ENCODE measurements at regions not wholly inside any gene's neighbourhood (a gene's known extent, or its start where the extent isn't known, plus 50 kb on each side); places are given as distances from the start of the nearest gene placed in this dataset.

- H3K4me1 ChIP-seq (ENCODE audit: control insufficient read depth, insufficient read depth, low read length) = no peaks in the 10 kb centered on the region
- H3K9ac ChIP-seq (ENCODE audit: low read length) = no peak overlapping the region
- H3K9me3 ChIP-seq (ENCODE audit: control insufficient read depth, insufficient read depth, low read depth, low read length) = no peaks in the 10 kb centered on the region
- H3K4me3 ChIP-seq (ENCODE audit: low read depth, low read length) = no peak overlapping the region
- no peaks in the 10 kb centered on the region for H3K27me3 ChIP-seq (ENCODE audit: control insufficient read depth, insufficient read depth, low read length)
- no peak overlapping the region for H3K27ac ChIP-seq (ENCODE audit: low read depth, low read length)
- no peaks in the 10 kb centered on the region for H3K36me3 ChIP-seq (ENCODE audit: control insufficient read depth, insufficient read depth, low read length)
Observed at GRCh38 chr18:60891936-60892335, 441.3 kb upstream of the CDH20 start.

- Histone ChIP-seq H3K27me3 (ENCODE audit: control insufficient read depth, insufficient read depth, low read length) (no peaks in the 10 kb centered on the region), H3K4me3 (ENCODE audit: low read depth, low read length) (no peak overlapping the region), H3K9ac (ENCODE audit: low read length) (no peak overlapping the region), H3K9me3 (ENCODE audit: control insufficient read depth, insufficient read depth, low read depth, low read length) (no peaks in the 10 kb centered on the region), H3K27ac (ENCODE audit: low read depth, low read length) (no peak overlapping the region), H3K4me1 (ENCODE audit: control insufficient read depth, insufficient read depth, low read length) (no peaks in the 10 kb centered on the region), H3K36me3 (ENCODE audit: control insufficient read depth, insufficient read depth, low read length) (no peaks in the 10 kb centered on the region)
Observed at GRCh38 chr18:60892441-60892840, 440.8 kb upstream of the CDH20 start.

GRCh38 chr18:60892855-60893254 is 440.4 kb upstream of the CDH20 start:
- Histone ChIP-seq H3K9ac (ENCODE audit: low read length) (no peak overlapping the region), H3K36me3 (ENCODE audit: control insufficient read depth, insufficient read depth, low read length) (no peaks in the 10 kb centered on the region), H3K27ac (ENCODE audit: low read depth, low read length) (no peak overlapping the region), H3K9me3 (ENCODE audit: control insufficient read depth, insufficient read depth, low read depth, low read length) (no peaks in the 10 kb centered on the region), H3K4me1 (ENCODE audit: control insufficient read depth, insufficient read depth, low read length) (no peaks in the 10 kb centered on the region), H3K4me3 (ENCODE audit: low read depth, low read length) (no peak overlapping the region), H3K27me3 (ENCODE audit: control insufficient read depth, insufficient read depth, low read length) (no peaks in the 10 kb centered on the region)

GRCh38 chr18:60893355-60894097 is 439.7 kb upstream of the CDH20 start:
- Histone ChIP-seq H3K9me3 (ENCODE audit: control insufficient read depth, insufficient read depth, low read depth, low read length) (no peaks in the 10 kb centered on the region), H3K4me1 (ENCODE audit: control insufficient read depth, insufficient read depth, low read length) (no peaks in the 10 kb centered on the region), H3K36me3 (ENCODE audit: control insufficient read depth, insufficient read depth, low read length) (no peaks in the 10 kb centered on the region), H3K4me3 (ENCODE audit: low read depth, low read length) (no peak overlapping the region), H3K27ac (ENCODE audit: low read depth, low read length) (no peak overlapping the region), H3K27me3 (ENCODE audit: control insufficient read depth, insufficient read depth, low read length) (no peaks in the 10 kb centered on the region), H3K9ac (ENCODE audit: low read length) (no peak overlapping the region)

GRCh38 chr18:60894254-60894945 is 438.8 kb upstream of the CDH20 start:
- Histone ChIP-seq H3K4me1 (ENCODE audit: control insufficient read depth, insufficient read depth, low read length) (no peaks in the 10 kb centered on the region), H3K27me3 (ENCODE audit: control insufficient read depth, insufficient read depth, low read length) (no peaks in the 10 kb centered on the region), H3K9me3 (ENCODE audit: control insufficient read depth, insufficient read depth, low read depth, low read length) (no peaks in the 10 kb centered on the region), H3K36me3 (ENCODE audit: control insufficient read depth, insufficient read depth, low read length) (no peaks in the 10 kb centered on the region), H3K27ac (ENCODE audit: low read depth, low read length) (no peak overlapping the region), H3K4me3 (ENCODE audit: low read depth, low read length) (no peak overlapping the region), H3K9ac (ENCODE audit: low read length) (no peak overlapping the region)

- Histone ChIP-seq H3K4me1 (ENCODE audit: control insufficient read depth, insufficient read depth, low read length) (no peaks in the 10 kb centered on the region), H3K27me3 (ENCODE audit: control insufficient read depth, insufficient read depth, low read length) (no peaks in the 10 kb centered on the region), H3K4me3 (ENCODE audit: low read depth, low read length) (no peak overlapping the region), H3K9ac (ENCODE audit: low read length) (no peak overlapping the region), H3K9me3 (ENCODE audit: control insufficient read depth, insufficient read depth, low read depth, low read length) (no peaks in the 10 kb centered on the region), H3K36me3 (ENCODE audit: control insufficient read depth, insufficient read depth, low read length) (no peaks in the 10 kb centered on the region), H3K27ac (ENCODE audit: low read depth, low read length) (no peak overlapping the region)
Observed at GRCh38 chr18:60895181-60895580, 438.0 kb upstream of the CDH20 start.

GRCh38 chr18:60898111-60898510 is 435.1 kb upstream of the CDH20 start:
- no peaks in the 10 kb centered on the region for H3K36me3 ChIP-seq (ENCODE audit: control insufficient read depth, insufficient read depth, low read length)
- no peak overlapping the region for H3K4me3 ChIP-seq (ENCODE audit: low read depth, low read length)
- H3K9me3 ChIP-seq (ENCODE audit: control insufficient read depth, insufficient read depth, low read depth, low read length) = no peaks in the 10 kb centered on the region
- H3K27ac ChIP-seq (ENCODE audit: low read depth, low read length) = no peak overlapping the region
- H3K4me1 ChIP-seq (ENCODE audit: control insufficient read depth, insufficient read depth, low read length) = no peaks in the 10 kb centered on the region
- no peaks in the 10 kb centered on the region for H3K27me3 ChIP-seq (ENCODE audit: control insufficient read depth, insufficient read depth, low read length)
- no peak overlapping the region for H3K9ac ChIP-seq (ENCODE audit: low read length)

GRCh38 chr18:60905699-60906098 is 427.5 kb upstream of the CDH20 start:
- Histone ChIP-seq H3K9me3 (ENCODE audit: control insufficient read depth, insufficient read depth, low read depth, low read length) (no peaks in the 10 kb centered on the region), H3K4me3 (ENCODE audit: low read depth, low read length) (no peak overlapping the region), H3K36me3 (ENCODE audit: control insufficient read depth, insufficient read depth, low read length) (no peaks in the 10 kb centered on the region), H3K9ac (ENCODE audit: low read length) (no peak overlapping the region), H3K4me1 (ENCODE audit: control insufficient read depth, insufficient read depth, low read length) (no peaks in the 10 kb centered on the region), H3K27me3 (ENCODE audit: control insufficient read depth, insufficient read depth, low read length) (no peaks in the 10 kb centered on the region), H3K27ac (ENCODE audit: low read depth, low read length) (no peak overlapping the region)

GRCh38 chr18:60910534-60910933 is 422.7 kb upstream of the CDH20 start:
- no peak overlapping the region for H3K27ac ChIP-seq (ENCODE audit: low read depth, low read length)
- H3K4me3 ChIP-seq (ENCODE audit: low read depth, low read length) = no peak overlapping the region
- H3K9ac ChIP-seq (ENCODE audit: low read length) = no peak overlapping the region
- no peaks in the 10 kb centered on the region for H3K9me3 ChIP-seq (ENCODE audit: control insufficient read depth, insufficient read depth, low read depth, low read length)
- H3K36me3 ChIP-seq (ENCODE audit: control insufficient read depth, insufficient read depth, low read length) = no peaks in the 10 kb centered on the region
- H3K27me3 ChIP-seq (ENCODE audit: control insufficient read depth, insufficient read depth, low read length) = no peaks in the 10 kb centered on the region
- H3K4me1 ChIP-seq (ENCODE audit: control insufficient read depth, insufficient read depth, low read length) = no peaks in the 10 kb centered on the region

- Histone ChIP-seq H3K36me3 (ENCODE audit: control insufficient read depth, insufficient read depth, low read length) (no peaks in the 10 kb centered on the region), H3K27ac (ENCODE audit: low read depth, low read length) (no peak overlapping the region), H3K27me3 (ENCODE audit: control insufficient read depth, insufficient read depth, low read length) (no peaks in the 10 kb centered on the region), H3K4me3 (ENCODE audit: low read depth, low read length) (no peak overlapping the region), H3K4me1 (ENCODE audit: control insufficient read depth, insufficient read depth, low read length) (no peaks in the 10 kb centered on the region), H3K9me3 (ENCODE audit: control insufficient read depth, insufficient read depth, low read depth, low read length) (no peaks in the 10 kb centered on the region), H3K9ac (ENCODE audit: low read length) (no peak overlapping the region)
Observed at GRCh38 chr18:60911504-60911903, 421.7 kb upstream of the CDH20 start.

- H3K27ac ChIP-seq (ENCODE audit: low read depth, low read length) = no peak overlapping the region
- H3K9me3 ChIP-seq (ENCODE audit: control insufficient read depth, insufficient read depth, low read depth, low read length) = no peaks in the 10 kb centered on the region
- H3K4me1 ChIP-seq (ENCODE audit: control insufficient read depth, insufficient read depth, low read length) = no peaks in the 10 kb centered on the region; the same call in 1 of the 2 replicates
- H3K36me3 ChIP-seq (ENCODE audit: control insufficient read depth, insufficient read depth, low read length) = no peaks in the 10 kb centered on the region
- no peak overlapping the region for H3K4me3 ChIP-seq (ENCODE audit: low read depth, low read length)
- no peak overlapping the region for H3K9ac ChIP-seq (ENCODE audit: low read length)
- no peaks in the 10 kb centered on the region for H3K27me3 ChIP-seq (ENCODE audit: control insufficient read depth, insufficient read depth, low read length)
Observed at GRCh38 chr18:60915160-60915559, 418.1 kb upstream of the CDH20 start.

Measured in HUES6 (cell line).